HG03103 (cell line): ENCODE measurements at regions not wholly inside any gene's neighbourhood (a gene's known extent, or its start where the extent isn't known, plus 50 kb on each side); places are given as distances from the start of the nearest gene placed in this dataset.
"Not testable (repeated sequence)": the region's sequence is repeated elsewhere in the genome, so short reads cannot be mapped to it uniquely, and the experiment has no call there.

ENCODE experiments used
- ATAC-seq: cut with Tn5 transposase; IDR thresholded peaks from one replicate; pipeline ENCODE4 v1.9.1; 2021; ENCODE audit warnings: low read depth; ENCODE audit not compliant: unreplicated experiment

DNA sequence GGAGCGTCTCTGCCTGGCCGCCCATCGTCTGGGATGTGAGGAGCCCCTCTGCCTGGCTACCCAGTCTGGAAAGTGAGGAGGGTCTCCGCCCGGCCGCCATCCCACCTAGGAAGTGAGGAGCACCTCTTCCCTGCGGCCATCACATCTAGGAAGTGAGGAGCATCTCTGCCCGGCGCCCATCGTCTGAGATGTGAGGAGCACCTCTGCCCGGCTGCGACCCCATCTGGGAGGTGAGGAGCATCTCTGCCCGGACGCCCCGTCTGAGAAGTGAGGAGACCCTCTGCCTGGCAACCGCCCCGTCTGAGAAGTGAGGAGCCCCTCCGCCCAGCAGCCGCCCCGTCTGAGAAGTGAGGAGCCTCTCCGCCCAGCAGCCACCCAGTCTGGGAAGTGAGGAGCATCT is 84.5 kb downstream of the IDS start:
- not testable (repeated sequence) for ATAC-seq

GRCh38 chrX:149398027-149398426 is 107.1 kb downstream of the IDS start:
- ATAC-seq: no peak

GRCh38 chrX:149392921-149393320 is 112.2 kb downstream of the IDS start:
- no peak for ATAC-seq

- ATAC-seq: no peak
Measured at GRCh38 chrX:149383852-149384251, 121.3 kb downstream of the IDS start.

- no peak for ATAC-seq
Measured at GRCh38 chrX:149374751-149375150, 130.4 kb downstream of the IDS start.

GRCh38 chrX:149372866-149373265 is 132.2 kb downstream of the IDS start:
- ATAC-seq: no peak

GRCh38 chrX:149371986-149372385 is 133.1 kb downstream of the IDS start:
- ATAC-seq: no peak

GRCh38 chrX:149370097-149370496 is 135.0 kb downstream of the IDS start:
- no peak for ATAC-seq

DNA sequence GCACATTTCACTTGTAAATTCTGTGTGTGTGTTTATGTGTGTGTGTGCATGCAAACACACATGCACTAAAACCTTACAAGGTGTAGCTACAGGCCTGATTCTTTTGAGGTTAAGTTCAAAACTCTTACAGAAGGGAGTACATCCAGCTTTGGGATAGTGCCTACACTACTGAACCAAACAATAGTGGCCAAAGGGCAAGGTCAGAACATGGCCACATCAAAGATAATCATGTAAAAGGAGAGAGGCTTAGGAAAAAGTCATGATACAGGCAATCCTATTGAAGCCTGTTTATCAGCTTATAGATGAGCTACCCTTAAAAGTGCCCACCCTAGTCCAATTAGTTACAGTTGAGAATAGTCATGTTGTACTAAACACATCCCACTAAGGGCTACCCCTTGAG is 139.6 kb downstream of the IDS start:
- ATAC-seq: no peak

- no peak for ATAC-seq
Measured at GRCh38 chrX:149365061-149365460, 140.0 kb downstream of the IDS start.

- no peak for ATAC-seq
Measured at GRCh38 chrX:149363965-149364364, 141.1 kb downstream of the IDS start.

GRCh38 chrX:149346306-149346705 is 158.8 kb downstream of the IDS start:
- ATAC-seq: no peak

GRCh38 chrX:149322316-149322715 is 182.8 kb downstream of the IDS start:
- no peak for ATAC-seq

- ATAC-seq: no peak
Measured at GRCh38 chrX:149313871-149314371, 191.2 kb downstream of the IDS start.

GRCh38 chrX:149312988-149313387 is 192.1 kb downstream of the IDS start:
- no peak for ATAC-seq

DNA sequence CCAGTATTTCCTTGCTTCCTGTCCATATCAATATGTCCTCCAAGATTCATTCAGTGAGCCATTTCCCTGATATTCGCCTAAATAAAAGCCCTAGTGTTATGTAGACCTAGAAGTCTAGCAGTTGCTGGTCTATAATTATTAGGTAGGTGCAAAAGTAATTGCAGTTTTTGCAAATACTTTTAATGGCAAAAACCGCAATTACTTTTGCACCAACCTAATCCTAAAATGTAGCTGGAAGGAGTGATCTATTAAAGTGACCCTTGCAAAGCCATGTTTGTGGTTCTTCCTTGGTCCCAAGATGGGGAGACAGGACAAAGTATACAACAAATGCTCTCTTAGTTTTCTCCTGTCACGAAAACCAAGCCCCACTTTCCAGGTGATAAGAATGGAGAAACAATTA is 193.0 kb downstream of the IDS start:
- ATAC-seq: no peak

- no peak for ATAC-seq
Measured at GRCh38 chrX:149302705-149303104, 202.4 kb downstream of the IDS start.

DNA sequence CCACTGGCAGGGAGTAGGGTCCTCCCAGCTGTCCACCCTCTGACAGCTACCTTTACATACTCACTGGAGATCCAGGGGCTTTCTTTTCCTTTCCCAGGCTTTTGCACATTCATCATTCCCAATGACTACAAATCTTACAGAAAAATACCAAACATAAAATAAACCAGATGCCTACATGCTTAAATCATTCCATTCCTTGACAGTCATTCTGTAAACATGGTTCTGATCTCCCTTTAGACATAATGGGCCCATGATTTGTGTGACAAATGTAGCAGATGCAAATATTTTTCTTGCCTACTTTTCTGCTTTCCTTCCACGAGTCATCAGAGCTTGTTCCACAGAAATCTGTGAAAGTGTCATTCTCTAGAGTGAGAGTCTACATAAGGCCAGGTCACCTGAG is 207.0 kb downstream of the IDS start:
- ATAC-seq: no peak

- ATAC-seq: no peak
Measured at GRCh38 chrX:149296092-149296491, 209.0 kb downstream of the IDS start.

- ATAC-seq: no peak
Measured at GRCh38 chrX:149286940-149287349, 218.2 kb downstream of the IDS start.

DNA sequence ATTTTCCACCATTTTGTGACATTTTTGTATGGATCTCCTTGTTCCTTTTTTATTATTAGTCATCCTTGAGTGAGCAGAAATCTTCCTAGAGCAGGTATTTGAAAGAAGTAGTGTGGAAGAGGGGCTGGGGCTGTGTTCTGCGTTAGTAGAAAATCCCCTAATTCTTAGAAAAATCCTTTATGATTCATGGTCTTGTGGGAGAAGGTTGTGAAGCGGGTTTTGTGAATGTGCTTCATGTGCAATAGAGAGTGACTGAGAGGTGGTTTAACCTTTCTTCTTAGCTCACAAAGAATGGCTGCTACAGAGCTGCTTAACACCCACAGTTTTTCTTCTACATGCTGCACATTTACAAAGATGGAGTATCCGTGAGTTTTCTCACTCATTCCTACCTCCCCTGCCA is 220.5 kb downstream of the IDS start:
- ATAC-seq: no peak

DNA sequence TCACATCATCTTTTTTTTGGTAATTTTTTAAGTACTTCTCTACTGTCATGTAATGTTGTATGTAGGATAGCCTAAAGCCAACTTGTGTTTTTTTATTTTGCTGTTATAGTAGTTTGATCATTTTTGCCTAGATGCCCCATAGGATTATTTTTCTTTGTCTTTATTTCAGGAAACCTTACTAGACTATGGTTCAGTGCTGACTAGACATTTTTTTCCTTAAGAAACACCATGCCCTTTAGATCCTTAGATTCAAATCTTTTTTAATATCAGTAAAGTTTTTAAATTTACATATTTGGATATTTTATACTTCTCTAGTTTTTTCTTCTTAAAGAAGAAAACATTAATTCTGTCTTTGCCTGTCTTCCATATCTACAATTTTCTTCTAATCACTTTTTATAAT is 221.3 kb downstream of the IDS start:
- ATAC-seq: no peak

- ATAC-seq: no peak
Measured at GRCh38 chrX:149282909-149283308, 222.2 kb downstream of the IDS start.
